HG03064 (cell line): ENCODE measurements at regions not wholly inside any gene's neighbourhood (a gene's known extent, or its start where the extent isn't known, plus 50 kb on each side); places are given as distances from the start of the nearest gene placed in this dataset.
"Not testable (repeated sequence)": the region's sequence is repeated elsewhere in the genome, so short reads cannot be mapped to it uniquely, and the experiment has no call there.

ENCODE experiments used
- ATAC-seq: cut with Tn5 transposase; IDR thresholded peaks from one replicate; pipeline ENCODE4 v1.9.1; 2021; ENCODE audit warnings: low read depth; ENCODE audit not compliant: unreplicated experiment

GRCh38 chr2:33726415-33726814, 127.3 kb upstream of the FAM98A start:
- ATAC-seq, result no peak

- ATAC-seq, result no peak
Measured at GRCh38 chr2:33723329-33723728, 124.2 kb upstream of the FAM98A start.

- ATAC-seq, result no peak
Measured at GRCh38 chr2:33719067-33719466, 120.0 kb upstream of the FAM98A start.

- ATAC-seq, result no peak
Measured at GRCh38 chr2:33712674-33713073, 113.6 kb upstream of the FAM98A start.

- no peak for ATAC-seq
Measured at GRCh38 chr2:33709951-33710350, 110.9 kb upstream of the FAM98A start.

GRCh38 chr2:33707312-33707711, 108.2 kb upstream of the FAM98A start:
- ATAC-seq, result no peak

- no peak for ATAC-seq
Measured at GRCh38 chr2:33706410-33706809, 107.3 kb upstream of the FAM98A start.

GRCh38 chr2:33704406-33704855, 105.3 kb upstream of the FAM98A start:
- no peak for ATAC-seq

- ATAC-seq, result no peak
Measured at GRCh38 chr2:33696234-33696633, 97.1 kb upstream of the FAM98A start.

GRCh38 chr2:33694904-33695303, 95.8 kb upstream of the FAM98A start:
- ATAC-seq, result no peak

GRCh38 chr2:33690686-33691085, 91.6 kb upstream of the FAM98A start:
- ATAC-seq, result not testable (repeated sequence)

GRCh38 chr2:33681364-33681757, 82.3 kb upstream of the FAM98A start:
- no peak for ATAC-seq

GRCh38 chr2:33680644-33681363, 81.7 kb upstream of the FAM98A start:
- ATAC-seq, result no peak

GRCh38 chr2:33678436-33678835, 79.3 kb upstream of the FAM98A start:
- ATAC-seq, result no peak

- no peak for ATAC-seq
Measured at GRCh38 chr2:33673937-33674336, 74.8 kb upstream of the FAM98A start.

GRCh38 chr2:33672896-33673295, 73.8 kb upstream of the FAM98A start:
- ATAC-seq, result no peak

- ATAC-seq, result no peak
Measured at GRCh38 chr2:33672389-33672788, 73.3 kb upstream of the FAM98A start.

- no peak for ATAC-seq
Measured at GRCh38 chr2:33671198-33671597, 72.1 kb upstream of the FAM98A start.

GRCh38 chr2:33670392-33670937, 71.4 kb upstream of the FAM98A start:
- ATAC-seq, result no peak

GRCh38 chr2:33666879-33667278, 67.8 kb upstream of the FAM98A start:
- no peak for ATAC-seq

- ATAC-seq, result no peak
Measured at GRCh38 chr2:33665039-33665438, 65.9 kb upstream of the FAM98A start.

GRCh38 chr2:33660416-33661123, 61.5 kb upstream of the FAM98A start:
- no peak for ATAC-seq
